OCI-LY1 (cell line): ENCODE measurements at regions not wholly inside any gene's neighbourhood (a gene's known extent, or its start where the extent isn't known, plus 50 kb on each side); places are given as distances from the start of the nearest gene placed in this dataset.

Experiments used
- CTCF ChIP-seq: fragments of 200-600 bp; sonication (generic), shearing (Covaris generic); IDR thresholded peaks from 2 replicates; pipeline ENCODE4 v1.5.1; 2017; ENCODE audit warnings: mild to moderate bottlenecking, antibody characterized with exemption, low read length, moderate library complexity, mixed read lengths
- EZH2 ChIP-seq: fragments of 200-600 bp; sonication (generic), shearing (Covaris generic); IDR thresholded peaks from 2 replicates; pipeline ENCODE4 v1.8.0; 2017; ENCODE audit warnings: borderline replicate concordance, mixed run types, mild to moderate bottlenecking, antibody characterized with exemption, low read length, moderate library complexity, mixed read lengths

DNA sequence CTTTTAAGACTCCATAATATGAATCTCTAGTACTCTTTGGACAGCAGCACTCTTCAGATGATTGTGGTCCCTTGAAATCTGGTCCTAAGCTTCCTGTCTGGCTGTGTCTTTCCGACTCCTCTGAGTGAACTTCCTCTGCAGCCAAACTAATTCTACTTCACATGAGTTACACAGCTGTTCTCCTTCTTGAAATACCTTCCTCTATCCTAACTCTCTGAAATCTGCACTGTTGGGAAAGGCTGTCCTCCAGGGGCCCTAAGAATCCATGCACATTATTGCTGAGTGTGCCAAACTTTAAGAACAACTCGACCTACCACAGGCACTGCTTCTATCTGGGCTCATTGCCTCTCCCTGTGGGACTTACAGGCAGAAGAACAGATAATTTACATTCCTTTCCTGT lies 217.3 kb upstream of the ARHGAP42 start:
- TF ChIP-seq CTCF (no peak), EZH2 (no peak)
